ENCODE measurements at regions not wholly inside any gene's neighbourhood (a gene's known extent, or its start where the extent isn't known, plus 50 kb on each side); places are given as distances from the start of the nearest gene placed in this dataset.

GRCh38 chr7:42617071-42617765 lies 294.7 kb downstream of the C7orf25 start:
- no peak for DNase-seq (ENCODE audit: low spot score)

DNA sequence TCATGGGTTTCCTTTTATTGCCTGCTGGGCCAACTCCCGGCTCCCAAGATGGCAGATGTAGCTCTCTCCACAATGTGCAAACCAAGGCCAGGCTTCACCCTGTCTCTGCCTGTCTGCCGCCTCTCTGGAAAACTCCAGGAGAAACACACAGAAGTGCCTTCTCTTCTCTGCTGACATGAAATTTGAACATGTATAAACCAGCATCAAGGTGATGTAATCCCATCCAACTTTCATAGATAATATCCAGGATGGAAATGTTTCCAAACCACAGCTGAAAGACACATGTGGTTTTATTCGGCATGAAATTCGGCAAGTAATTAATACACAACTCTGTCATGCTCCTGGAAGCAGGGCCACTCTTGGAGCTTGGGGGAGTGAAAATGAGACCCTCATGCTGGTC lies 297.2 kb downstream of the C7orf25 start:
- DNase-seq (ENCODE audit: low spot score), result no peak

DNA sequence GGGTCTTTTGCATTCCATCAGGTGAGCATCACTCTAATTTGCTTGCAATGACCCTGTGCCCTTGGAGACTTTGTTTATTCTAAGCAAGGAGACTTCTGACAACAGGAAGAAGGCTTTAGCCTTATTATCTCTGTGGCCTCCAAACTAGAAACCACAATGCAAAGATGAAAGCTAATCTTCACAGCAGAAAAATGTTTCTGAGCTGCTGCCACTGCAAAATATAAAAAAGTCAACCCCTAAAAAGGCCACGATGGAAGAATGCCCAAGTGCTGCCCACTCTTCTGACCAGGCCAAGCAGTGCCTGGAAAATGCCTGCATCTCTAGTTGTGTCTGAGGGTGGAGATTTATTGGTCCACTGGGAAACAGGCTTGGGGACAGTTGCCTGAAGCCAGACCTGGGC lies 299.9 kb downstream of the C7orf25 start:
- DNase-seq (ENCODE audit: low spot score), result no peak

GRCh38 chr7:42611289-42611928 lies 300.5 kb downstream of the C7orf25 start:
- DNase-seq (ENCODE audit: low spot score), result no peak

DNA sequence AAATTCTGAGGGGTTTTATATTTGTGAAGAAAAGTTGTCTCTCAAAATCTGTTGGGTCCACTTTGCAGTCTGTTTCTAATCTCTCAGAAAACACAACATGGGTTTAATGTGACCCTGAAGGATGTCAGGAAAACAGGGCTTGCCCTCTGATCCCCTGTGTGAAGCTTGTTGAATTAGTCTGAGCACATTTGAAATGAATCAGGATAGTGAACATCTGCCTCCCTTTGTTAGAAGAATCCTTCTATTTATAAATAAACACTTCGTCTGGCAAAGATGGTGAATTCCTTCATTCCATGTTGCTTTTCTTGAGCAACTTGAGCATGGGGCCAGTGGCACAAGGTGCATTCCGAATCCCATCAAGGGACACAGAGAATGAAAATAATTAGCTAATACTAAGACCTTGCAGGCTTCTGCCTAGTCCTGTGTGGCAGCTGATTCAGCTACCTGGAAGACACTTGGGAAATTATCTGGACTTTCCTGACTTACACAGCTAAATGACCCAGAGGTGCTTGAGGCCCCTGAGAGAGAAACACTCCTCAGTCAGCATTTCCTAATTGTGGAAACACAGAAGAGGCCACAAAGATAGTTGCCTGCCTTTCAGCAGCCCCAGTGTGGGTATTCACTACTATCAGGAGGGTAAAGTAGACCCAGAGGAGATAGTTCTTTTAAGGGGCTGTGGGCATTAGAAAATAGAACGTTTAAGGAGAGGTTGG lies 305.5 kb downstream of the C7orf25 start:
- no peak for DNase-seq (ENCODE audit: low spot score)

DNA sequence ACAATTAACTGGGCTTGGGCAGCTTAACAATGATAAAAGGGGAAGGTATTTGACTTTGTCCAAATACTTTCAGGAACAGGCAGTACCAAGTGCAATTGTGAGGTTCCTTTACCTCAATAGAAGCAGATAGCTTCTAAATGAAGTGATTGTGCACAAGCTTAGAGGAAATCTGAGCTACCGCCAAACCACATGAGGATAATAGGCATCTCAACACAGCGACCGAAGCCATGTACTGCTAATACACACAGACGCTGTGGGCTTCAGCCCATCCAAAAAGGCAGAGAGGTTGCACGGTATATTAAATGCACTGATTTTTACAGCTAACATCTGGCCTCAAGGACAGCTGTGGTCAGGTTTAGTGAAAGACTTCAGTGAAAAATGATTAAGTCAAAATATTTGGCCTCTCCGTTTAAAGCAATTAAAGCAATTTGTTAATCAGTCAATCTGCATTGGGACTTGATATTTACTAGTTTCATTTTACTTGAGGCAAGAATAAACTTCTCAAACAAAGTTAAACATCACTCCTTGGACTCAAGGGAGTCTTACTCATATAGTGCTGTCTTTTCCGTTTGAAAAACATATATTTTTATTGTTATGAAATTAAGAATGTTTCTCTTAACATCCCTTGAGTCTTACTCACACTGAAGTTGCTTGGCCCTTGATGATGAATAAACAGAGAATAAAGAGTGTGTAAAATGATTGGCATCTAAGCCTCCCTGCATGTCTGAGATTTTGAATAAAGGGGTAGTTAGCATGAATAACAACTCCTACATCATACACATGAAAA lies 306.3 kb downstream of the C7orf25 start:
- DNase-seq (ENCODE audit: low spot score), result no peak

GRCh38 chr7:42603496-42603895 lies 308.4 kb downstream of the C7orf25 start:
- no peak for DNase-seq (ENCODE audit: low spot score)

- no peak for DNase-seq (ENCODE audit: low spot score)
Measured at GRCh38 chr7:42597300-42597699, 314.6 kb downstream of the C7orf25 start.

DNA sequence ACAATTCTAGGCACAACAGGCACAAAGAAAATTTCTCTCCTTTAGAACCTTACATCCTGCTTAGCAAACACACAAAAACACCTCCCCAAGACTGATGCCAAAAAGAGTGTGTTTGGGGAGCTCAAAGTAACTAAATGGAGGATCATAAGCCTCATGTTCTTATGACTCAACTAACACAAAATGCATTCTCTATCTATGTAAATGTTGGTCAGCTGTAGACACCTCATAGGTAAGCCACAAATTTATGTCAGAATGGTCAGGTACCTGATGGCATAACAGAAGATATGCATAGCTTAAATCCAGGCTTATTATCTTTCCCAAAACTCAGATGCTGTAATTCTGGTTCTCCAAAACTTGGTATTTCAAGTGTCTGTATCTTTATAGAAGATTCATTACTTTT lies 315.1 kb downstream of the C7orf25 start:
- DNase-seq (ENCODE audit: low spot score), result no peak

GRCh38 chr7:42593860-42594259 lies 318.0 kb downstream of the C7orf25 start:
- no peak for DNase-seq (ENCODE audit: low spot score)

- no peak for DNase-seq (ENCODE audit: low spot score)
Measured at GRCh38 chr7:42590771-42591310, 321.0 kb downstream of the C7orf25 start.

- no peak for DNase-seq (ENCODE audit: low spot score)
Measured at GRCh38 chr7:42588876-42589275, 323.0 kb downstream of the C7orf25 start.

- DNase-seq (ENCODE audit: low spot score), result no peak
Measured at GRCh38 chr7:42587806-42588205, 324.1 kb downstream of the C7orf25 start.

DNA sequence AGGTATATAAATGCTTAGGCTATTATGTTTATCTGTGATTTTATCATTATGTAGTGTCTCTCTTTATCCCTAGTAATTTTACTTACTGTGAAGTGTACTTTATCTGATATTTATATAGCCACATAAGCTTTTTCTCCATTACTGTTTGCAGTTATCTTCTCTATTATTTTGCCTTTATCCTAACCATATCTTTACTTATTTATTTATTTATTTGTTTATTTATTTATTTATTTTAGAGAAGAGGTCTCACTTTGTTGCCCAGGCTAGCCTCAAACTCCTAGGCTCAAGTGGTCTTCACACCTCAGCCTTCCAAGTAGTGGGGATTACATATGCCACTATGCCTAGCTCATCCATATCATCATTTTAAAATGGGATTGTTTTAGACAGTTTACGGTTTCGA lies 331.8 kb downstream of the C7orf25 start:
- no peak for DNase-seq (ENCODE audit: low spot score)

DNA sequence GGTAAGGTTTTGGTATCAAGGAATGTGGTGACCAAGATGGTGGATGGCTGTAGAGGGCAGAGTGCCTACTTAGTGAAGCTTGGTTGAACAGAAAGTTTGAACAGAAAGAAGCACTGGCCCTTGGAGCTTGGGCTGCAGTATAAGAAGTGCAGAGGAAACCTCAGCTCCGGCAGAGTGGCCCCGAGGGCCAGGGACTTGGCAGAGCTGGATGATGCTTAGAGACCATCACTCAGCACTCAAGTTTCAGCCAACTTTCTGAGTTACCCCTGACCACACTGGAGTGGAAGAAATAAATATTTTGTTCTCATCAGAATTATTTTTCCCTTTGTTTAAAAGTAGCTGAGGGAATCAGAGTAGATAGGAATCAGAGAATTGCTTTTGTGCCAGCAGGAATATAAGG lies 336.7 kb downstream of the C7orf25 start:
- DNase-seq (ENCODE audit: low spot score), result no peak

- no peak for DNase-seq (ENCODE audit: low spot score)
Measured at GRCh38 chr7:42574685-42575084, 337.2 kb downstream of the C7orf25 start.

GRCh38 chr7:42573881-42574672 lies 337.1 kb upstream of the GLI3 start:
- DNase-seq (ENCODE audit: low spot score), result no peak

DNA sequence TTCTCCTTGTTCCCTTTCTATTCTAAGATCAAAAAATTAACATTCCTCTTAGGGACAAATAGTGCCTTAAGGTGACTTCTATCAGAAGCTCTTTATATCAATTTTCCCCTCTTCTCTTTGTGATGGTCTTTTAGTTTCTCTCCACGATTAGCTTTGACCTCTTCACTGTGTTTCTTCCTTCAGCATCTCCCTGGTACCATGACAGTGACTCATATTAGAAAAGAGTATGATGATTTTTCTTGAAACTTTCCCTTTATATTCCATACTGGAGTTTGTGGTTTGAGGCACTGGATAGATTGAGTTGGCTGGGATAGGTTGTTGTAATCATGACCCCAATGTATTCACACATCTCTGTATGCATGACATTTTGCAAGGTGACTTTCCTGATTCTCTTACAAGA lies 335.6 kb upstream of the GLI3 start:
- DNase-seq (ENCODE audit: low spot score), result no peak

DNA sequence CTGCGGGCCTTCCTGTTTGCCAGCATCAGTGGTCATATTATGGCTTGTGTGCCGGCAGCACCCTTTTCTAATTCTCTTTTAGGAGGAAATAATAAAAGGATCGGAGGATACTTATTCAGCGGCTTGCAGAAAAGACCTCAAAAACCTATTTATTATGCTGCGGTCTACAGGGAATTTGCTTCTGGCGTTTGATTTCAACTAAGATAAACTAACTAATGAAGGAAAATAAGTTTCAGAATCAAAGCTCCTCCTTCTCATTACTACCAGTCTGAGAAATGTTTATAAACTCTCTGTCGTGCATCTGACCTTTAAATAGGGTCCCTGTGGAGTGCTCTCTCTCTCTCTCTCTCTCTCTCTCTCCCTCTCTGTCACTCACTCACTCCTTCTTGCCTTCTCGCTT lies 335.0 kb upstream of the GLI3 start:
- DNase-seq (ENCODE audit: low spot score), result no peak

DNA sequence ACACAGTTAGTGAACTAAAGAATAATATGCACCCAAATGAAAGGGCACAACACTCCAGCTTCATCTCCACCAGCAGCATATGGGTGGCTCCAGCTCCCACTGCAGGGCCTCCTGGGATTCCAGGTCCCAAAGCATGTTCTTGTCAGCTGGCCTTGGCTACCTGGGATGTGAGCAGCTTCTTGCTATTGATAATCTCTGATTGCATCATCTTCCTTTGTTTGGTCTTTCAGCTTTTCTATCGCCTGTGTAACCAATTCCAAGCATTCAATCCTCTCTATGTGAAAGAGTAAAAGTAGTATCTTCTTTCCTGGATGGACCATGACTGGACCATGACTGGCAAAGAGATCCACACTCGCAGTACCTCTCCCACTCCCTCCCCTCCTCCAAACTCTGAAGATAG lies 333.9 kb upstream of the GLI3 start:
- no peak for DNase-seq (ENCODE audit: low spot score)

DNA sequence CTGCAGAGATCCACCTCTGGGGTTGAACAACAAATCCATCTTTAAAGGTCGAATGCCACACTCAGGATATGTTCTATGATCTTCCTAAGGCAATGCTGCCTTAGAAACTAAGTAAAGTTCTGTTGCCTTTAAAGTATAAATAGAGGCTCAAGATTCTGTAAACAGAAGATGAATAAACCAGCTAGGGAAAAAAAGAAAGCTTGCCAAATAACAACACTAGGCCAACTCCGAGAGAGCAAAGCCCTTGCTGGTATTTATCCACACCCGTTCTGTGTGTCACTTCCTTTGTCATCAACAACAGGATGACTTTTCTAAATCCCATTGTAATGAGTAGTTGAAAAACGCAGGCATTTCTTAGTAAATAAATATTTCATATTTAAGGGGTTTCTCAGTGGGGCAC lies 330.0 kb upstream of the GLI3 start:
- DNase-seq (ENCODE audit: low spot score), result no peak

GRCh38 chr7:42561797-42562196 lies 324.8 kb upstream of the GLI3 start:
- no peak for DNase-seq (ENCODE audit: low spot score)

Measured in ecto neural progenitor cell (in vitro differentiated cells).